HCT116 (cell line): ENCODE measurements at regions not wholly inside any gene's neighbourhood (a gene's known extent, or its start where the extent isn't known, plus 50 kb on each side); places are given as distances from the start of the nearest gene placed in this dataset.
"Not testable (repeated sequence)": the region's sequence is repeated elsewhere in the genome, so short reads cannot be mapped to it uniquely, and the experiment has no call there.

Experiments used
- ATAC-seq: fragments of 200-7000 bp; cut with Tn5 transposase; 2 replicates; pipeline ENCODE4 v1.9.1; 2020; ENCODE audit warnings: mild to moderate bottlenecking, moderate library complexity
- BruUV-seq: library from RNA; stranded (reverse); fragments of 400-500 nt; replicated peaks from 2 replicates; lab custom pipeline; 2021; lab: Mats Ljungman, UMichigan
- CTCF ChIA-PET: fragments of 300-600 bp; sonication (Branson Sonifier 250); formaldehyde crosslinking; loops from one replicate; lab custom pipeline; 2021; ENCODE audit warnings: antibody characterized with exemption; lab: Charles Lee
- POLR2A ChIA-PET: fragments of 300-600, 350-600 bp; sonication (Branson Sonifier 250); formaldehyde crosslinking; loops from one replicate; lab custom pipeline; 2021; ENCODE audit warnings: antibody characterized with exemption; lab: Charles Lee
- RAD21 ChIA-PET, 2 experiments: fragments of 300-600 bp; sonication (Branson Sonifier 250); formaldehyde crosslinking; loops; one replicate each; lab custom pipeline; 2023; ENCODE audit warnings: low total read pairs in 2 of 2; ENCODE audit not compliant: uncharacterized antibody in 2 of 2, unreplicated experiment in 2 of 2, low non-redundant PET in 1 of 2; lab: Charles Lee
- DNase-seq: peaks from one replicate; pipeline ENCODE4 v3.0.0-alpha.2; 2010; ENCODE audit warnings: low read depth, low spot score
- H2AFZ ChIP-seq: fragments of 200-600 bp; shearing (Covaris generic), sonication (generic); 2 replicates; pipeline ENCODE4 v1.6.1; 2017; ENCODE audit warnings: low read depth, mixed run types, mixed read lengths, antibody characterized with exemption, low read length; ENCODE audit not compliant: poor library complexity, severe bottlenecking
- H3K27ac ChIP-seq: 2 replicates; pipeline ENCODE4 v1.5.1; 2012; ENCODE audit warnings: low read depth, low read length
- H3K27me3 ChIP-seq: fragments of 200-600 bp; sonication (generic); 2 replicates; pipeline ENCODE4 v1.6.1; 2016; ENCODE audit warnings: mixed run types, low read length, mixed read lengths; ENCODE audit not compliant: insufficient read depth
- H3K36me3 ChIP-seq, 2 experiments: fragments of 200-500 bp in 1 of 2; fragments of 200-600 bp in 1 of 2; sonication (Bioruptor generic) in 1 of 2; sonication (generic) in 1 of 2; 2 replicates each; pipeline versions ENCODE4 v1.5.1 to v1.6.1; 2014 to 2016; ENCODE audit warnings: low read length in 2 of 2, inconsistent platforms in 1 of 2, mixed read lengths in 1 of 2, mixed run types in 1 of 2; ENCODE audit not compliant: insufficient read depth in 2 of 2, control insufficient read depth in 1 of 2
- H3K4me1 ChIP-seq, 2 experiments: fragments of 200-600 bp in 1 of 2; sonication (generic) in 1 of 2; 2 replicates each; pipeline versions ENCODE4 v1.5.1 to v1.6.1; 2012 to 2017; ENCODE audit warnings: low read length in 2 of 2, inconsistent platforms in 1 of 2, mild to moderate bottlenecking in 1 of 2, mixed read lengths in 1 of 2, mixed run types in 1 of 2, moderate library complexity in 1 of 2; ENCODE audit not compliant: insufficient read depth in 2 of 2, control insufficient read depth in 1 of 2
- H3K4me2 ChIP-seq: fragments of 200-600 bp; sonication (generic); 2 replicates; pipeline ENCODE4 v1.6.1; 2017; ENCODE audit warnings: mixed run types, low read length, mixed read lengths
- H3K4me3 ChIP-seq, 2 experiments: fragments of 200-600 bp in 1 of 2; sonication (generic) in 1 of 2; replicated peaks in 1 of 2; 2 replicates each; pipeline ENCODE4 v1.5.1; 2011 to 2016; ENCODE audit warnings: low read length in 2 of 2, control low read depth in 1 of 2, low read depth in 1 of 2, mild to moderate bottlenecking in 1 of 2, mixed read lengths in 1 of 2, mixed run types in 1 of 2
- H3K79me2 ChIP-seq: fragments of 200-600 bp; sonication (generic); 2 replicates; pipeline ENCODE4 v1.6.1; 2017; ENCODE audit warnings: mild to moderate bottlenecking, mixed run types, low read length, moderate library complexity, mixed read lengths; ENCODE audit not compliant: insufficient read depth
- H3K9ac ChIP-seq: fragments of 200-600 bp; sonication (generic); 2 replicates; pipeline ENCODE4 v1.6.1; 2016; ENCODE audit warnings: low read length, mixed read lengths
- H3K9me2 ChIP-seq: fragments of 200-600 bp; sonication (generic), shearing (Covaris generic); 2 replicates; pipeline ENCODE4 v1.6.1; 2017; ENCODE audit warnings: mixed run types, mild to moderate bottlenecking, moderate library complexity; ENCODE audit not compliant: insufficient read depth
- H3K9me3 ChIP-seq, 2 experiments: fragments of 200-500 bp in 1 of 2; fragments of 200-600 bp in 1 of 2; sonication (Bioruptor generic) in 1 of 2; sonication (generic) in 1 of 2; 2 replicates each; pipeline ENCODE4 v1.6.1; 2014 to 2017; ENCODE audit warnings: low read length in 2 of 2, mixed read lengths in 2 of 2, inconsistent platforms in 1 of 2, low read depth in 1 of 2, mild to moderate bottlenecking in 1 of 2, mixed run types in 1 of 2, moderate library complexity in 1 of 2; ENCODE audit not compliant: control insufficient read depth in 1 of 2, insufficient read depth in 1 of 2
- H4K20me1 ChIP-seq: fragments of 200-600 bp; sonication (generic), shearing (Covaris generic); 2 replicates; pipeline ENCODE4 v1.6.1; 2017; ENCODE audit warnings: mixed run types, mild to moderate bottlenecking, moderate library complexity; ENCODE audit not compliant: insufficient read depth
- CEBPB ChIP-seq: IDR thresholded peaks from 2 replicates; pipeline ENCODE4 v1.6.1; 2012; ENCODE audit warnings: low read depth
- CTCF ChIP-seq, 3 experiments: fragments of 200-600 bp in 1 of 3; sonication (generic) in 1 of 3; IDR thresholded peaks in 2 of 3; conservative IDR thresholded peaks in 1 of 3; 2 replicates each; pipeline ENCODE4 v1.5.1; 2012 to 2017; ENCODE audit warnings: low read depth in 2 of 3, low read length in 2 of 3, antibody characterized with exemption in 1 of 3, borderline replicate concordance in 1 of 3, control low read depth in 1 of 3, mild to moderate bottlenecking in 1 of 3, mixed read lengths in 1 of 3, mixed run types in 1 of 3, moderate library complexity in 1 of 3; ENCODE audit not compliant: insufficient read depth in 1 of 3
- EGR1 ChIP-seq: IDR thresholded peaks from 2 replicates; pipeline ENCODE4 v1.6.1; 2012; ENCODE audit warnings: low read depth
- EZH2 ChIP-seq: fragments of 200-600 bp; sonication (generic); IDR thresholded peaks from 2 replicates; pipeline ENCODE4 v1.6.1; 2017; ENCODE audit warnings: antibody characterized with exemption, mixed run types
- JUND ChIP-seq: IDR thresholded peaks from 2 replicates; pipeline ENCODE4 v1.6.1; 2012
- POLR2A ChIP-seq: IDR thresholded peaks from 2 replicates; pipeline ENCODE4 v1.7.0; 2011; ENCODE audit warnings: borderline replicate concordance; ENCODE audit not compliant: insufficient read depth, insufficient read length; ENCODE audit errors: extremely low read depth
- SIN3A ChIP-seq: IDR thresholded peaks from 2 replicates; pipeline ENCODE4 v1.6.1; 2012; ENCODE audit warnings: low read depth
- TCF7L2 ChIP-seq: IDR thresholded peaks from 2 replicates; pipeline ENCODE4 v1.7.0; 2011; ENCODE audit warnings: borderline replicate concordance, inconsistent platforms; ENCODE audit not compliant: insufficient read depth, insufficient read length; ENCODE audit errors: extremely low read depth
- ZBTB33 ChIP-seq: IDR thresholded peaks from 2 replicates; pipeline ENCODE4 v1.6.1; 2011; ENCODE audit warnings: mild to moderate bottlenecking, low read length, moderate library complexity; ENCODE audit not compliant: insufficient replicate concordance; ENCODE audit errors: extremely low read depth
- intact Hi-C: fragments of 100-400 bp; cut with micrococcal nuclease; formaldehyde crosslinking; loops from 2 replicates; pipeline ENCODE4 v1.10.0; 2022
- TF ChIP-seq, protein P1 (sequence below): IDR thresholded peaks from 2 replicates; pipeline ENCODE4 v1.6.1; 2012

DNA sequence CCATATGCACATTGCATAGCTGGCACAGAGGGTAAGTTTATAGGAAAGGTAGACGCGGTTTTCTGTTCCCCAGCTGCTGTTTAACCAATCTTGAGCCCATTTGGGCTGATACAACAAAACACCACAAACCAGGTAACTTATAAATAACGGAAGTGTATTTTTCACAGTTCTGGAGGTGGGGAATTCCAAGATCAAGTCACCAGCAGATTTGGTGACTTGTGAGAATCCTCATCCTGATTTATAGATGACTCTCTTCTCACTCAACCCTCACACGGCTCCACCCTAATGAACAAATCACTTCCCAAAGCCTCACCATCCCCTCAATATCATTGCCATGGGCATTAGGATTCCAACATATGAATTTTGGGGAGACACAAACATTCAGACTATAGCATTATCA, 694.4 kb upstream of the NR2F2 start:
- BruUV-seq, result no TSS peak
- no peak for TF ChIP-seq TCF7L2
- intact Hi-C loops, result no loop called here
- no peak for ATAC-seq
- Histone ChIP-seq H3K27me3 (no peaks in the 10 kb centered on the region), H3K27ac (no peak overlapping the region), H3K9me2 (no peaks in the 10 kb centered on the region), H3K9me3 (no peaks in the 10 kb centered on the region), H3K4me1 (no peaks in the 10 kb centered on the region), H3K79me2 (no peaks in the 10 kb centered on the region), H2AFZ (no peak overlapping the region), H4K20me1 (no peaks in the 10 kb centered on the region), H3K36me3 (no peaks in the 10 kb centered on the region), H3K4me3 (no peak overlapping the region), H3K4me2 (no peak overlapping the region), H3K9ac (no peak overlapping the region)
- DNase-seq, result no peak
- CTCF ChIA-PET, result no interaction called here
- POLR2A ChIA-PET, result interaction anchor here (0.6 kb wide), 1 partner anchor 628 kb away, joined by 3 read pairs; no protein-coding TSS in a partner anchor
- RAD21 ChIA-PET, result no interaction called here

DNA sequence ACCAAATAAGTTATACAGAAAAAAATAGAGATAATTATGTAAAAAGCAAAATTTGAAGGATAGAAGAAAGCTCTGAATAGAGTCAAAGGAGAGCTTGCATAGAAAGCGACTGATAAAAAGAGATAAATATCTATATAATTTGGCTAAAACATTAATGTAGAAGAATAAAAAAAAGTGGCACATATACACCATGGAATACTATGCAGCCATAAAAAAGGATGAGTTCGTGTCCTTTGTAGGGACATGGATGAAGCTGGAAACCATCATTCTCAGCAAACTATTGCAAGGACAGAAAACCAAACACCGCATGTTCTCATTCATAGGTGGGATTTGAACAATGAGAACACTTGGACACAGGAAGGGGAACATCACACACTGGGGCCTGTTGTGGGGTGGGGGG, 693.3 kb upstream of the NR2F2 start:
- H3K27ac ChIP-seq, H3K79me2 ChIP-seq, H3K9ac ChIP-seq, BruUV-seq, RAD21 ChIA-PET, H3K4me3 ChIP-seq, ATAC-seq, DNase-seq, H2AFZ ChIP-seq, CTCF ChIA-PET, H3K27me3 ChIP-seq, intact Hi-C loops, H3K4me2 ChIP-seq, H4K20me1 ChIP-seq, H3K9me2 ChIP-seq, H3K4me1 ChIP-seq, H3K9me3 ChIP-seq, POLR2A ChIA-PET, H3K36me3 ChIP-seq: not testable (repeated sequence)

GRCh38 chr15:95639208-95639607, 691.3 kb upstream of the NR2F2 start:
- Histone ChIP-seq H3K9me3 (no peaks in the 10 kb centered on the region), H3K4me3 (no peak overlapping the region), H3K27me3 (no peaks in the 10 kb centered on the region), H3K4me1 (no peaks in the 10 kb centered on the region), H3K27ac (no peak overlapping the region), H3K4me2 (no peak overlapping the region), H2AFZ (no peak overlapping the region), H3K36me3 (no peaks in the 10 kb centered on the region), H3K9me2 (no peaks in the 10 kb centered on the region), H3K9ac (no peak overlapping the region), H4K20me1 (no peaks in the 10 kb centered on the region), H3K79me2 (no peaks in the 10 kb centered on the region)
- ChIA-PET POLR2A (no interaction called here), RAD21 (no interaction called here), CTCF (no interaction called here)
- TF ChIP-seq, protein P1, sequence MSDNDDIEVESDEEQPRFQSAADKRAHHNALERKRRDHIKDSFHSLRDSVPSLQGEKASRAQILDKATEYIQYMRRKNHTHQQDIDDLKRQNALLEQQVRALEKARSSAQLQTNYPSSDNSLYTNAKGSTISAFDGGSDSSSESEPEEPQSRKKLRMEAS, result no peak
- no peak for TF ChIP-seq EZH2
- TF ChIP-seq SIN3A, result no peak
- TF ChIP-seq ZBTB33, result no peak
- no peak for TF ChIP-seq POLR2A
- no peak for TF ChIP-seq CTCF (IDR thresholded peaks at IDR 0.05 in 2 of 3, conservative IDR thresholded peaks at IDR 0.05 in 1 of 3; ENCODE audit: borderline replicate concordance in 1 of 3, insufficient read depth in 1 of 3, low read depth in 2 of 3, low read length in 2 of 3)
- no peak for TF ChIP-seq EGR1
- TF ChIP-seq JUND, result no peak
- TF ChIP-seq CEBPB, result no peak
- no TSS peak for BruUV-seq
- DNase-seq (no peak), ATAC-seq (no peak)
- intact Hi-C loops, result no loop called here
